ENCODE measurements at regions not wholly inside any gene's neighbourhood (a gene's known extent, or its start where the extent isn't known, plus 50 kb on each side); places are given as distances from the start of the nearest gene placed in this dataset.

DNA sequence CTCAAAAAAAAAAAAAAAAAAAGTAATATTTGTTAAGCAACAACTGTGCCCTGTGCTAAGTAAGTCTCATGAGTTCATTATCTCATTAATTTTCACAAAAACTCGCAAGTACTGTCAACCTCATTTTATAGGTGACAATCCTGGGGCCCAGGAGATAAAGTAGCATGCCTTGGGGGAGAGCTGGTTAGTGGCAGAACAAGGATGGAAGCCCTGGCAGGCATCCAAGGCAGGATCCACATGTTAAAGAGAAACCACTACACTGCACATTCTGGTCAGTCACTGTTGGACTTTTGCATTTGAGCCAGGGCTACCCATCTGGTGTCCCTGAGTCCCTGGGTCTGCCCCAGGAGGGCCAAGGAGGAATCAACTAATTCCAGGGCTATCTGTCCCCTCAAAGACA is 54.6 kb downstream of the ZFP36L2 start:
- TF ChIP-seq, protein P1, sequence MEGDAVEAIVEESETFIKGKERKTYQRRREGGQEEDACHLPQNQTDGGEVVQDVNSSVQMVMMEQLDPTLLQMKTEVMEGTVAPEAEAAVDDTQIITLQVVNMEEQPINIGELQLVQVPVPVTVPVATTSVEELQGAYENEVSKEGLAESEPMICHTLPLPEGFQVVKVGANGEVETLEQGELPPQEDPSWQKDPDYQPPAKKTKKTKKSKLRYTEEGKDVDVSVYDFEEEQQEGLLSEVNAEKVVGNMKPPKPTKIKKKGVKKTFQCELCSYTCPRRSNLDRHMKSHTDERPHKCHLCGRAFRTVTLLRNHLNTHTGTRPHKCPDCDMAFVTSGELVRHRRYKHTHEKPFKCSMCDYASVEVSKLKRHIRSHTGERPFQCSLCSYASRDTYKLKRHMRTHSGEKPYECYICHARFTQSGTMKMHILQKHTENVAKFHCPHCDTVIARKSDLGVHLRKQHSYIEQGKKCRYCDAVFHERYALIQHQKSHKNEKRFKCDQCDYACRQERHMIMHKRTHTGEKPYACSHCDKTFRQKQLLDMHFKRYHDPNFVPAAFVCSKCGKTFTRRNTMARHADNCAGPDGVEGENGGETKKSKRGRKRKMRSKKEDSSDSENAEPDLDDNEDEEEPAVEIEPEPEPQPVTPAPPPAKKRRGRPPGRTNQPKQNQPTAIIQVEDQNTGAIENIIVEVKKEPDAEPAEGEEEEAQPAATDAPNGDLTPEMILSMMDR (conservative IDR thresholded peaks at IDR 0.05; ENCODE audit: control insufficient read depth, insufficient read depth, low read depth, low read length), result no peak
- peak; percentile 51 for DNase-seq (ENCODE audit: low read depth)
- H3K4me3 ChIP-seq (ENCODE audit: control insufficient read depth, low read depth, low read length), result no peak overlapping the region

GRCh38 chr2:43170405-43171105 is 55.9 kb downstream of the ZFP36L2 start:
- H3K4me3 ChIP-seq (ENCODE audit: control insufficient read depth, low read depth, low read length), result no peak overlapping the region
- no peak for DNase-seq (ENCODE audit: low read depth)
- TF ChIP-seq, protein P1 (conservative IDR thresholded peaks at IDR 0.05; ENCODE audit: control insufficient read depth, insufficient read depth, low read depth, low read length), result no peak

GRCh38 chr2:43169987-43170386 is 56.4 kb downstream of the ZFP36L2 start:
- TF ChIP-seq, protein P1 (conservative IDR thresholded peaks at IDR 0.05; ENCODE audit: control insufficient read depth, insufficient read depth, low read depth, low read length), result peak; percentile 47
- DNase-seq (ENCODE audit: low read depth), result no peak

DNA sequence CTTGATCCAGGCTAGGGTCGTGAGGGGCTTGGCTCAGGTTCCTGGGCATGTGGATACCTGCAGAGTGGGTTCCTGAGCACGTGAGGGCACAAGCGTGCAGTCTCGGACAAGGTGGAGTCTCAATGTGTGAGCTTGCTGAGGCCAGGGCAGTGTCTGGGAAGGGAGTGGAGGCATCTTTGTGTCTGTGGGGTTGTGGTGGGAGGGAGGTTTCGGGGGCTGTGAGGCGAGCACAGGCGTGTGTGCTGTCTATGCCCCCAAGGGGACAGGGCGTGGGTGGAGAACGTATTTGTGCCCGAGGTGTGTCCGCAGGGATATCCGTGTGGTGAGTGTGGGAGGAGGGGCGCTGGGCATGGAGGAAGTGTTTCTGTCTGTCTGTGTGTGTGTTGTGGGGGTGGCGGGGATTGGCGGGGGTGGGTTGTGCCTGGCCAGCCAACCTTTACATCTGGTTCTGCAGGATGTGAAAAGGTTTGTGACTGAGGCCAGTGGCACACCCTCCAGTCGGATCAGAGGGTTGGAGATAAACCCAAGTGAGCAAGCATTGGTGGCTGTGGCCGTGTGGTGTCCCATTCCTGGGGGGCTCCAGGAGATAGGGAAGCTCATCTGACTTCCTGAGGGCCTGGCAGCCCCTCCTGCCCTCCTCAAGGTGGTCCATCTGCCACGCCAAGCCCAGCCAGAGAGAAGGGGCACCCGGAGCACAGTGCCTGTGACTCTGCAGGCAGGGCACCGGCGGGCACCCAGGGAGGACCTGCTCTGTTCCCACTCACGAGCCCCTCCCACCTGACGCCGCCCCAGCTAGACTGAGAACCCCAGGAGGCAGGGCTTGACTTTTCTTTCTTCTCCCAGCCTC is 57.1 kb downstream of the ZFP36L2 start:
- no peak overlapping the region for H3K4me3 ChIP-seq (ENCODE audit: control insufficient read depth, low read depth, low read length)
- DNase-seq (ENCODE audit: low read depth), result no peak
- TF ChIP-seq, protein P1 (conservative IDR thresholded peaks at IDR 0.05; ENCODE audit: control insufficient read depth, insufficient read depth, low read depth, low read length), result no peak

More at GRCh38 chr2:43169987-43170386, 56.4 kb downstream of the ZFP36L2 start:
- no peak overlapping the region for H3K4me3 ChIP-seq (ENCODE audit: control insufficient read depth, low read depth, low read length)

DNA sequence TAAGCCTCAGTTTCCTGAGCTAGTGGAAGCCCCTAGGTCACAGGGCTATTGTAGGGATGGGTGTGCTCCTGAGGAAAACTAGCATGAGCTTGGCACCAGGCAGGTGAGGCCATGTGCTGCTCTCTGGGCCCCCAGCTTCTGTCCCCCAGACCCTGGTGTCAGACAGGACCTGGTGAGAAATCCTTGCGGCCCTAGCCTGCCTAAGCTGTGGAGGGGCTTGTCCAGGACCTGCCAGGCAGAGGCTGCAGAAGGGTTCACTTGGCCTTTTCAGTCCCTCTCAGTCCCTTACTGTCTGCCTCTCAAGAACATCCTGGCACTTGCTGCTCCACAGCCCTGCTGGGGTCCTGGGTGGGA is 58.4 kb downstream of the ZFP36L2 start:
- no peak for DNase-seq (ENCODE audit: low read depth)
- TF ChIP-seq, protein P1 (conservative IDR thresholded peaks at IDR 0.05; ENCODE audit: control insufficient read depth, insufficient read depth, low read depth, low read length), result no peak
- H3K4me3 ChIP-seq (ENCODE audit: control insufficient read depth, low read depth, low read length), result no peak overlapping the region

DNA sequence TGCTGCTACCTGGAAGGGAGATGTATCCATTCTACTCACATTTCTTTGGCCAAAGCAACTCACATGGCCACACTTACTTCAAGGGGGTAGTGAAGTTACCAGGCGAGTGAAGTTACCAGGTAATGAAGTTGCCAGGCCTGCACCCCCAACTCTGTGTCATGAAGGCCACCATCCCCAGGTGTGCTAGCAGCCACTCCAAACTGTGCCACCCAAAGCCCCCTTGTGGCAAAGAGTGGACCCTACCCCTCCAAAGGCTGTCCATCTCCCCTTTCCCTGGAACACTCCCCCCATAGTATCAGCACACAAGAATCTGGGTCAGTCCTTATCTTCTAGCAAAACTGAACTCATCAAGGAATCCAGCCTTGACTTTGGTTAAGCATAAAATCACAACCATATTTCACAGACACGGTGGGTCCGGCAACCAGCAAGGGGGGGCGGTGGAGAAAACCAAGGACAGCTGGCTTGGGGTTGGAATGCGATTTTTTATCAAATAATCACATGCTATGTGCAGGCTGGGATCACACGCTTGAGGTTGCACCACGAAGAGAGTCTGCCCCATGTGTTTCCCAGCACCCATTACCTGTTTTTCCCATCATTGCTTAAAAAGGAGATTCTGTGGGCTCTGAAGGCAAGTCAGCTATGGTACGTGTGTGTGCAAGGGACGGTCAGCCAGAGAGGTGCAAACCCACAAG is 60.9 kb downstream of the ZFP36L2 start:
- TF ChIP-seq, protein P1 (conservative IDR thresholded peaks at IDR 0.05; ENCODE audit: control insufficient read depth, insufficient read depth, low read depth, low read length), result peak; percentile 13
- DNase-seq (ENCODE audit: low read depth), result no peak
- no peak overlapping the region for H3K4me3 ChIP-seq (ENCODE audit: control insufficient read depth, low read depth, low read length)

Measured in fibroblast of mammary gland (primary cell).